ENCODE measurements at regions not wholly inside any gene's neighbourhood (a gene's known extent, or its start where the extent isn't known, plus 50 kb on each side); places are given as distances from the start of the nearest gene placed in this dataset.

DNA sequence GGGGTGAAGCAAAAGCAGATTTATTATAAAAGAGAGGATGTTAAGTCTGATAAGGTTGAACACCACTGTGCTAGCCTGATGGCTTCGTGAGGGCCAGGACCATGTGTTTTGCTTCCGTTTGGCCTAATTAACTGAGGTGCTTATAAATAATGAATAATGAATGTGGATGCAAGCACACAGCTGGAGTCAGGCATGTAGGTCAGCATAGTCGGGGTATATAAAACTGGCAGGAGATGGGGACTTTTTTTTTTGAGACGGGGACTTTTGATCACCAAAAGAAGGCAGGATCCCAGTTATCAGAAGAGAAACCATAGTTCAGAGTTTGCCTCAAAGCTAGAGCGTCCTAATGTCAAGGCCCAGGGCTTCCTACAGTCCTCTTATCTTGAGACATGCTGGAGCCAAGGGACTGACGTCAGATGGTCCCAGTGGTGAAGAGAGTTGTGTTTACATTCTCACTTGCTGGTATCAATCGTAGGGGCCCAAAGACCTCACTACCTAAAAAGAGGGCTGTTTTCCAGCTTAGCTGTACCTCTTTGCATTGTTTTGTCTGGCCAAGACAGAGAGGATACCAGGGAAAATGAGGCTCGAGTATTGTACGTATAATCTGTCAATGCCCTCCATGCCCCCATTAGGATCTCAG lies 50.4 kb downstream of the RTL9 start:
- no peak for DNase-seq (ENCODE audit: low read depth)

- DNase-seq (ENCODE audit: low read depth) = no peak
These were observed 51.3 kb downstream of the RTL9 start for GRCh38 chrX:110409925-110410324.

- no peak for DNase-seq (ENCODE audit: low read depth)
These were observed 52.0 kb downstream of the RTL9 start for GRCh38 chrX:110410603-110411002.

DNA sequence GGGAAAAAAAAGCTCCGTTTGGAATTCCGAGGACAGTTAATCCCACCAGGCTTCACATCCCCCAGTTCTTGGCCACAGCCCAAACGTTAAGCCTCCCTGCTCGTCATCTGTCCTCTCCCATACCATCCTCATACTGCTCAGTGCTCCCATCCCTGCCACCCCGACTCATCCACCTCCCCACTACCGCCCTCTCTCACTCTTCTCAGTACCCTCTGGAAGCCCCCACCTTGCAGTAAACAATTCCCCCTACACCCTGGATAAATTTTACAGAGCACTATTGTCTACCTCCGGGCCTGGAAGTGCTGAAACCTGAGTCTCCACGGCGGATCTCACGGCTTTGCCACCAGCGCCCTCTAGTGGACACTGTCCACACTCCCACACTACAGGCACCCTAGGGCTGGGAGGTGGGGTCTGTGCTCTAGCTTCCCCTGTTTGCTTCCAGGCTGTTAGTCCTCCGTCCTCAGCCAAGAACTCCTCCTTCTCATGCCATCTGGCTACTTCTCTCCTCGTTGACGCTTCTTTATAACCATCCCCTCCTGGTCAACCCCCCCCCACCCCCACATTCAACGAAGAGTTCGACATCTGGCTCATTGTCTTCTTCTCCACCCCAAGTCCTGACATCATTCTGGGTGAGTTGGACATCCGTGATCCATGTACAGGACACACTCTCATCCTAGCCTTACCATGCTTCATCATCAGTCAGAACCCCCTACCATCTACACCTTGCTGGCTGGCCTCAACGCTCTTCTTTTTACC lies 54.5 kb downstream of the RTL9 start:
- DNase-seq (ENCODE audit: low read depth) = no peak

GRCh38 chrX:110413727-110414124 lies 55.1 kb downstream of the RTL9 start:
- no peak for DNase-seq (ENCODE audit: low read depth)

DNA sequence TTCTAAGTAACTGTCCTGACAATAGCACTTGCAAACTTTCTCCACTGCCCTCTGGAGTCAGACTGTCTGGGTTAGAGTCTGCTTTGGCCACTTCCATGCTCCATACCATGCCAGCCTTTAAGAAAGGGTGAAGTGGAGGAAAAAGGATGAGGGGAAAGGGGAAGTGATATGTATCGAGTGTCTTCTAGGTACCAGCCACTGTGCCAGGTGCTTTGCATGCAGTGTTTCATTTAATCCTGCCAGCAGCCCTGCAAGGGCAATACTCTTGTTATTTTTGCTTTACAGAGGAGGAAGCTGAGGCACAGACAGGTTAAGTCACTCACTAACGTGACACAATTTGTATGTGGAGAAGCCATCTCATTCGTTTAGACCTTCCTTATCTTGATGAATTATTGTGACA lies 55.6 kb downstream of the RTL9 start:
- DNase-seq (ENCODE audit: low read depth) = no peak

DNA sequence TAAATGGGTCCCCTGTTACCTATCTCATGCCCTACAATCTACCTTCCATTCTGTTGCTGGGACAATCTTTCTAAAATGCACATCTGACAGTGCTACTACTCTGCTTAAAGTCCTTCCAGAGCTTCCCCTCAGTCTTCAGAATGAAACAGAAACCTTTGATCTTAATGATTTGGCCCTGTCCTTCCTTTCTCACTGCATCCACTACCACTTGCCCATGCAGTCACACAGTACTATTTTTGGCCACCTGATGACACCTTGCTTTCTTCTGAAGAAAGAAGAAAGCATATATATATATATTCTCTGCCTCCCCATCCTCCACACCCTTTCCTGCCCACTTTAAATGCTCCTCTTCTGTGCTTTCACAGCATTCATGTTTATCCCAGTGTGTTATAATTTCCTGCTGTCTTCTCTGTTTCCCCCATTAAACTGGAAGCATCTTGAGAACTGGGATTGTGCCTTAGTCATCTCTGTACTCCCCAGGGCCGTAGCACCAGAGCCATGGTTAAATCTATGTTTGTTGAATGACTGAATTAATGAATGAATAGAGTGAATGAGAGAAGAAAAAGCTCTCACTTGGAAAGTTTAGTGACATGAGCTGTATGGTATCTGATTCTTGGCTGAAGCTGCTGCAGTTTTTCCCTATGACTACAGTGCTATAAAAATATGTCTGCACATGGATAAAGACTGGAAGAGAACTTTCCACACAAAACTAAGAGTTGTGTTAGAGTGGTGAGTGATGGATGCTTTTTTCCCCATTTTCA lies 56.2 kb downstream of the RTL9 start:
- no peak for DNase-seq (ENCODE audit: low read depth)

GRCh38 chrX:110415440-110416170 lies 57.0 kb downstream of the RTL9 start:
- DNase-seq (ENCODE audit: low read depth) = no peak

GRCh38 chrX:110417128-110417527 lies 58.5 kb downstream of the RTL9 start:
- DNase-seq (ENCODE audit: low read depth) = no peak

- DNase-seq (ENCODE audit: low read depth) = no peak
These were observed 59.9 kb downstream of the RTL9 start for GRCh38 chrX:110418316-110419235.

DNA sequence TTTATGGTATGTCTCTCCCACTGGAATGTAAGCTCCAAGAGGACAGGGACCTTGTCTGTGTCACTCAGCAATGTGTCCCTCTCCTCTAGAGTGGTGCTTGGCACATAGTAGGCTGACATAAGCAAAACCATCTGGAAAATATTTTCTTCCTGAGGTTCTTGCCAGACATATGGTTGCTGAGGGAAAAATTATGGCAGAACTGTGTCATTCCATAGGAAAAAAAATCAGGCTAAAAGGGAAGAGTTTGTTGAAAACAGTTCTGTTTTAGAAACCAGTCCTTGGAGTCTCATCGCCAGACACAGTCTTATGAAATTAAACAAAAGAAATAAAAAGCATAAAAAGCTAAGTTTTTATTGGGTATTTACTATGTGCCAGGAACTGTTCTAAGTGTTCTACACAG lies 60.9 kb downstream of the RTL9 start:
- no peak for DNase-seq (ENCODE audit: low read depth)

- no peak for DNase-seq (ENCODE audit: low read depth)
These were observed 62.3 kb downstream of the RTL9 start for GRCh38 chrX:110420771-110421499.

- no peak for DNase-seq (ENCODE audit: low read depth)
These were observed 63.1 kb downstream of the RTL9 start for GRCh38 chrX:110421500-110422455.

DNA sequence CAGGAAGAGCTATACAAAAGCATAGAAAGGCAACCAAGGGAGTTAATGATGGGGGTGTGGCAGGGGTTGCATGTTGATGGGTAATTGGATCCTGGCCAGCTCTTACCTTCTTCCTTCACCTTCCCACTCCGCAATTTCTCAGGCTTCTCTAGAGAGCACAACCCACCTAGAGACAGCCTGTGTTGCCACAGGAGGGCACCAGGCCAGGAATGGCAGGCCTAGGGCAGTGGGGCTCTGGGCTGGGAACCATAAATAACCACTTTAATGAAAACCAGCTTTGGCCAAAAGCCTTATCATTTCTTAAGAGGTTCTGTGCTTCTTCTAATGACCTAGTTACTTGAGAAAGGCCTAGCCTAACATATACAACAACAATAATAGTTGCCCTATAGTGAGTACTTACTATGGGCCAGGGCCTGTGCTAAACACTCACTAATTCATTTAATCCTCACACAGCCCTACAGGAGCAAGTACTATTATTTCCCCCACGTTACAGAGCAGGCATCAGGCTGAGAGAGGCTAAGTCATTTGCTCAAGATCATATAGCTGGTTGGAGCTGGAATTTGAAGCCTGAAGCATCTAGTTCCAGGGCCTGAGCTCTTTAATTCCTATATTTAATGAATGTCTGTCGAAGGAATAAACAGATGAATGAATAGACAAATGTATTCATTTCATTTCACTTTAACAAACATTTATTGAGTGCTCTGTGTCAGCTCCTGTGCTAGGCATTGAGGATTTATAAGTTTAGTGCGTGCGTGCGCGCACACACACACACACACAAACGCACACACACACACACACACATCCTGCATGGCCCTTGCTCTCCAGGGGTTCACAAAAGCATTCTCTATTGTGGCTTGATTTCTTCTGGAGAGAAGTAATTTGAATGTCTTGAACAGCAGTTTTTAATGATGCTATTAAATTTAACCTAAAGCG lies 66.8 kb downstream of the RTL9 start:
- DNase-seq (ENCODE audit: low read depth) = no peak

GRCh38 chrX:110426155-110426504 lies 67.5 kb downstream of the RTL9 start:
- no peak for DNase-seq (ENCODE audit: low read depth)

DNA sequence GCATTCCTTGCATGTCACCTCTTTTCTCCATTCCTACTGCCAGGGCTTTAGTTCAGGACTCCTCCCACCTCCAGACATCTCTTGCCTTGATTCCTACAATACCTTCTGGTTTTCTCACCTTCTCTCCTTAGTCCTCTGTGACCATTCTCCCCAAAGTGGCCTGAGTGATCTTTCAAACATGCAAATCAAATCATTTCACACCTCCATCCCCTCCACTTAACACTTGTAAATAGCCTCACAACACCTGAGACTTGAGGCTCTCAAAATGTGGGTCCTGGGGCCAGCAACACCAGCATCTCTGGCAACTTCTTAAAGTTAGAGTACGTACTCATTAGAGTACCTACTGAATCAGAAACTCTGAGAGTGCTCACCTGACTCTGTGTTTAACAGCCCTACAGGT lies 68.4 kb downstream of the RTL9 start:
- DNase-seq (ENCODE audit: low read depth) = no peak

- DNase-seq (ENCODE audit: low read depth) = no peak
These were observed 69.5 kb downstream of the RTL9 start for GRCh38 chrX:110428144-110428543.

GRCh38 chrX:110430293-110431076 lies 71.8 kb downstream of the RTL9 start:
- DNase-seq (ENCODE audit: low read depth) = no peak
